Fibroblast of skin of right quadriceps (primary cell): ENCODE measurements at regions not wholly inside any gene's neighbourhood (a gene's known extent, or its start where the extent isn't known, plus 50 kb on each side); places are given as distances from the start of the nearest gene placed in this dataset.

Experiments
- DNase-seq: peaks from one replicate; pipeline ENCODE4 v3.0.0-alpha.2; 2013

- DNase-seq: no peak
Measured at GRCh38 chr10:47195274-47195885, 104.6 kb upstream of the GDF10 start.

GRCh38 chr10:47196691-47197090 is 103.3 kb upstream of the GDF10 start:
- DNase-seq: no peak

GRCh38 chr10:47198221-47198620 is 101.8 kb upstream of the GDF10 start:
- no peak for DNase-seq

- DNase-seq: no peak
Measured at GRCh38 chr10:47205192-47205591, 94.8 kb upstream of the GDF10 start.

GRCh38 chr10:47206449-47207280 is 93.3 kb upstream of the GDF10 start:
- DNase-seq: no peak

- DNase-seq: no peak
Measured at GRCh38 chr10:47207281-47207615, 92.7 kb upstream of the GDF10 start.

GRCh38 chr10:47207894-47208469 is 92.0 kb upstream of the GDF10 start:
- DNase-seq: no peak

GRCh38 chr10:47209466-47209865 is 90.5 kb upstream of the GDF10 start:
- no peak for DNase-seq

GRCh38 chr10:47214520-47214919 is 85.5 kb upstream of the GDF10 start:
- DNase-seq: no peak

- DNase-seq: no peak
Measured at GRCh38 chr10:47217113-47217512, 82.9 kb upstream of the GDF10 start.

- DNase-seq: no peak
Measured at GRCh38 chr10:47218803-47219202, 81.2 kb upstream of the GDF10 start.

GRCh38 chr10:47222461-47222860 is 77.5 kb upstream of the GDF10 start:
- DNase-seq: no peak

GRCh38 chr10:47223236-47223635 is 76.8 kb upstream of the GDF10 start:
- DNase-seq: no peak

- no peak for DNase-seq
Measured at GRCh38 chr10:47224546-47225218, 75.3 kb upstream of the GDF10 start.

GRCh38 chr10:47225219-47225927 is 74.6 kb upstream of the GDF10 start:
- DNase-seq: no peak

GRCh38 chr10:47225928-47226645 is 73.9 kb upstream of the GDF10 start:
- DNase-seq: no peak

GRCh38 chr10:47230482-47230881 is 69.5 kb upstream of the GDF10 start:
- no peak for DNase-seq

- no peak for DNase-seq
Measured at GRCh38 chr10:47230957-47231356, 69.0 kb upstream of the GDF10 start.

- no peak for DNase-seq
Measured at GRCh38 chr10:47231414-47231813, 68.6 kb upstream of the GDF10 start.

GRCh38 chr10:47233631-47234030 is 66.4 kb upstream of the GDF10 start:
- no peak for DNase-seq

GRCh38 chr10:47235484-47235883 is 64.5 kb upstream of the GDF10 start:
- DNase-seq: no peak
